Lower leg skin (tissue), 4 donors: ENCODE measurements at regions not wholly inside any gene's neighbourhood (a gene's known extent, or its start where the extent isn't known, plus 50 kb on each side); places are given as distances from the start of the nearest gene placed in this dataset.

Source experiments
- DNase-seq, 2 donors: peaks; one replicate each; pipeline ENCODE4 v3.0.0-alpha.2; 2019; ENCODE audit warnings: low spot score in 2 of 2
- H3K4me3 ChIP-seq: fragments of 200-600 bp; sonication (generic); 2 replicates; pipeline ENCODE4 v1.5.1; 2017; ENCODE audit warnings: mild to moderate bottlenecking, low read depth; ENCODE audit not compliant: poor library complexity, severe bottlenecking
- POLR2A ChIP-seq, 2 donors: fragments of 450-650 bp; IDR thresholded peaks; one replicate each; pipeline ENCODE4 v1.6.1; 2016 to 2017; ENCODE audit warnings: antibody characterized with exemption in 2 of 2, mild to moderate bottlenecking in 1 of 2, moderate library complexity in 1 of 2
- WGBS, 2 donors: methylation state at CpG; one replicate each; pipeline ENCODE4 v1.1.5; 2018; 5-methylcytosine and 5-hydroxymethylcytosine counted together
- intact Hi-C: fragments of 100-400 bp; cut with DNase I; formaldehyde crosslinking; loops from one replicate; pipeline ENCODE4 v1.15.0; 2023; ENCODE audit warnings: low total_unique reads
- TF ChIP-seq, protein P1 (sequence below), 3 donors: fragments of 450-650 bp; IDR thresholded peaks; one replicate each; pipeline ENCODE4 v1.5.1; 2016; ENCODE audit warnings: antibody characterized with exemption in 3 of 3, mild to moderate bottlenecking in 3 of 3, moderate library complexity in 2 of 3

DNA sequence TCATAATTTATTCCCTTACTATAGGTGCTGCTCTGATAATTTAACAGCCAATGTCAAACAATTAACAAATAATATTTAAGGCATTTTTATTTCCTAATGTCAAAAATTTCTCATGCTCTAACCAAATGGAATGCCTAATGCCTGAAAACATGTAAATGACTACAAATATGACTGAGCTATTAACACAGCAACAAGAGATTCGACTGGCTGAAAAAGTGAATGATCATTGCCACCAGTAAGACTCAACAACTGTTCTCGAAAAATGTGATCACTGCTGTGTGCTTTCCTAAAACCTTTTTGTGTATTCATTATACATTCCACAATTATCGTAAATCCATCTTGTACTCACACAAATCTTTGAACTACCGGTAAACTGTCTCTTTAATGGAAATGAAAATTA lies 118.7 kb downstream of the NPY start:
- intact Hi-C loops: no loop called here
- DNase-seq: no peak
- WGBS, 2 donors: 72 to 82% methylated on average over 4 of the region's 4 CpGs
- H3K4me3 ChIP-seq: no peak overlapping the region
- TF ChIP-seq POLR2A (IDR thresholded peaks at IDR 0.05): no peak
- TF ChIP-seq, protein P1, sequence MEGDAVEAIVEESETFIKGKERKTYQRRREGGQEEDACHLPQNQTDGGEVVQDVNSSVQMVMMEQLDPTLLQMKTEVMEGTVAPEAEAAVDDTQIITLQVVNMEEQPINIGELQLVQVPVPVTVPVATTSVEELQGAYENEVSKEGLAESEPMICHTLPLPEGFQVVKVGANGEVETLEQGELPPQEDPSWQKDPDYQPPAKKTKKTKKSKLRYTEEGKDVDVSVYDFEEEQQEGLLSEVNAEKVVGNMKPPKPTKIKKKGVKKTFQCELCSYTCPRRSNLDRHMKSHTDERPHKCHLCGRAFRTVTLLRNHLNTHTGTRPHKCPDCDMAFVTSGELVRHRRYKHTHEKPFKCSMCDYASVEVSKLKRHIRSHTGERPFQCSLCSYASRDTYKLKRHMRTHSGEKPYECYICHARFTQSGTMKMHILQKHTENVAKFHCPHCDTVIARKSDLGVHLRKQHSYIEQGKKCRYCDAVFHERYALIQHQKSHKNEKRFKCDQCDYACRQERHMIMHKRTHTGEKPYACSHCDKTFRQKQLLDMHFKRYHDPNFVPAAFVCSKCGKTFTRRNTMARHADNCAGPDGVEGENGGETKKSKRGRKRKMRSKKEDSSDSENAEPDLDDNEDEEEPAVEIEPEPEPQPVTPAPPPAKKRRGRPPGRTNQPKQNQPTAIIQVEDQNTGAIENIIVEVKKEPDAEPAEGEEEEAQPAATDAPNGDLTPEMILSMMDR (IDR thresholded peaks at IDR 0.05): no peak

GRCh38 chr7:24403557-24403956 lies 119.6 kb downstream of the NPY start:
- intact Hi-C loops: no loop called here
- 84 to 87% methylated on average over 2 of the region's 2 CpGs for WGBS, 2 donors
- TF ChIP-seq POLR2A (IDR thresholded peaks at IDR 0.05): no peak
- TF ChIP-seq, protein P1 (IDR thresholded peaks at IDR 0.05): no peak

GRCh38 chr7:24404315-24404714 lies 120.3 kb downstream of the NPY start:
- no peak overlapping the region for H3K4me3 ChIP-seq
- intact Hi-C loops: no loop called here
- DNase-seq: no peak
- WGBS, 2 donors: 88 to 90% methylated on average over 6 of the region's 6 CpGs
- no peak for TF ChIP-seq POLR2A (IDR thresholded peaks at IDR 0.05)
- TF ChIP-seq, protein P1 (IDR thresholded peaks at IDR 0.05): no peak

More at GRCh38 chr7:24403557-24403956, 119.6 kb downstream of the NPY start:
- no peak for DNase-seq
- no peak overlapping the region for H3K4me3 ChIP-seq

DNA sequence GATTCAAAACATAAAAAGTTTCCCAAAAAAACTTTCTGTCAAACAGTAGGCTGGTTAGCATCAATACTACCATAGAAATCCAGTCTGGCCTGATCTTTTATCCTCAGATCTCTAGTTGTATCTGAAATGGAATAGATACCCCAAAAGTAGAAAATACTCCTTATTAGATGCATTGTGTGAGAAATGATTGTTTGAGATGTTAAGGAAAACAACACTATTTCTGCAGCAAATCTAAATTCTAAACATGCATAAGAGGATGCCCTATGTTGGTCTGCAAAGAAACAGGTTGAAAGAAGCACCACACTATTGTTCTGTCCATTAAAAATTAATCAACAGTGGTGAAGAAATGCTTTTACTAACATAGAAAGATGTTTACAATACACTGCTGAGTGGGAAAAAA lies 121.0 kb downstream of the NPY start:
- intact Hi-C loops: no loop called here
- no peak for DNase-seq
- no peak for TF ChIP-seq POLR2A (IDR thresholded peaks at IDR 0.05)
- TF ChIP-seq, protein P1 (IDR thresholded peaks at IDR 0.05): no peak
- H3K4me3 ChIP-seq: no peak overlapping the region

DNA sequence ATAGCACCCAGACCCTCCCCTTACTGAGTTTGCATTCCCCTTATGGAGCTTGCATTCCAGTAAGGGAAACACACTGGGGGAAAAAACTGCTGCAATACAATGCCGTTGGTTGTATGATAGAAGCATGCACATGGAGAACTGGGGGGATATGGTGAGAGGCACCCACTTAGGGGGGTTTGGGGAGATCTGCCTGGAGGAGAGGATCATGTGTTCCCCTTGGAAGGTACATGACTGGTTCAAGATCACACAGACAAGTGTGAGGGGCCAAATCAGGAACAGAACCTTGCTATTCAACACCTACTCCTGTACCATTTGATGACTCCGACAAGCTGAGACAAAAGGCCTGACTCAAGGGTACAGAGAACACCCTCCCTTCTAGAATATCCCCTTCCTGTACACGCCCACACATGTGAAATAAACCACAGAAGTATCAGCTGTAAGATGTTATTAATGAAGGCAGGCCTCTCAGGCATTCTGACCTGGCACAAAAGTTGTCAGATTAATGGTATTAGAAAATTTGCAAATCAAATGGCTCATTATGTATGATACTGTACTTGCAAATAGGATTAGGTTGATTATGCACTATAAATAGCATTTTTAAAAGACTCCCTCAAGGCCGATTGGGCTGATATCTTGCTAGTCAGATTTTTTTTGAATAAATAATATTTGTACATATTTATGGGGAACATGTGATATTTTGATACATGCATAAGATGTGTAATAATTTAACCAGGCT lies 122.2 kb downstream of the NPY start:
- WGBS, 2 donors: 50 to 56% methylated on average over 4 of the region's 4 CpGs
- intact Hi-C loops: no loop called here
- TF ChIP-seq, protein P1 (IDR thresholded peaks at IDR 0.05): no peak
- TF ChIP-seq POLR2A (IDR thresholded peaks at IDR 0.05): no peak
- no peak overlapping the region for H3K4me3 ChIP-seq
- no peak for DNase-seq

- TF ChIP-seq, protein P1 (IDR thresholded peaks at IDR 0.05): no peak
- TF ChIP-seq POLR2A (IDR thresholded peaks at IDR 0.05): no peak
- intact Hi-C loops: no loop called here
- DNase-seq: no peak
- H3K4me3 ChIP-seq: no peak overlapping the region
- WGBS, 2 donors: 48 to 60% methylated on average over 3 of the region's 3 CpGs
Observed at GRCh38 chr7:24406789-24407299, 122.9 kb downstream of the NPY start.
